Mesothelial cell of epicardium (in vitro differentiated cells): ENCODE measurements at regions not wholly inside any gene's neighbourhood (a gene's known extent, or its start where the extent isn't known, plus 50 kb on each side); places are given as distances from the start of the nearest gene placed in this dataset.

Experiments used
- DNase-seq, 2 experiments: peaks; one replicate each; pipeline ENCODE4 v3.0.0; 2021; ENCODE audit warnings: low spot score in 2 of 2; ENCODE audit not compliant: unreplicated experiment in 2 of 2
- H3K27ac Mint-ChIP-seq: 2 replicates; pipeline ENCODE4 v1.8.0; 2021; ENCODE audit warnings: mixed read lengths
- H3K27me3 Mint-ChIP-seq: 2 replicates; pipeline ENCODE4 v1.8.0; 2021; ENCODE audit warnings: low read depth, mixed read lengths
- H3K36me3 Mint-ChIP-seq: 2 replicates; pipeline ENCODE4 v1.8.0; 2021; ENCODE audit warnings: mixed read lengths
- H3K4me1 Mint-ChIP-seq: 2 replicates; pipeline ENCODE4 v1.8.0; 2021; ENCODE audit warnings: mixed read lengths
- H3K4me3 Mint-ChIP-seq: 2 replicates; pipeline ENCODE4 v1.8.0; 2021; ENCODE audit warnings: mild to moderate bottlenecking, moderate library complexity, mixed read lengths
- H3K9me3 Mint-ChIP-seq: 2 replicates; pipeline ENCODE4 v1.8.0; 2021; ENCODE audit warnings: mixed read lengths
- CTCF ChIP-seq: fragments of 200-600 bp; sonication (generic); IDR thresholded peaks from one replicate; pipeline ENCODE4 v1.5.0; 2021; ENCODE audit warnings: antibody characterized with exemption; ENCODE audit not compliant: unreplicated experiment

DNA sequence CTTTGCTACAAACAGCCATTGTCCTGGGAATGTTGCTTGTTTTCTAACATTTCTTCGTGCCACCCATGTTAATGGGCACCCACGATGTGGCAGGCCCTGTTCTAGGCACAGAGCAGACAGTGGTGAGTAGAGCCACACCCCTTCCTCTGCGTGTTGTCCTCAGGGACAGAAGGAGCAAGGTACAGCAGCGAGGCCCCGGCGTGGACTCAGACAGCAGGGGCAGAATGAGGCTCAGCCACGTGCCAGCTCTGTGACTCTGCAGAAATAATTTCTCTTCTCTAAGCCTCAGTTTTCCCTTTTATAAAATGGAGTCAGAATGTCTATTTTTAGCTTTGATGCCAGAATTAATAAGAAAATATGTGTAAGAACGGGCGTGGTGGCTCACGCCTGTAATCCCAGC is 401.7 kb downstream of the TSN start:
- Mint-ChIP-seq H3K9me3 (no peaks in the 10 kb centered on the region), H3K27ac (no peak overlapping the region), H3K4me3 (no peak overlapping the region), H3K36me3 (no peaks in the 10 kb centered on the region), H3K27me3 (peaks cover 53% of the 10 kb centered on the region), H3K4me1 (no peaks in the 10 kb centered on the region)
- no peak for TF ChIP-seq CTCF
- DNase-seq, result no peak

DNA sequence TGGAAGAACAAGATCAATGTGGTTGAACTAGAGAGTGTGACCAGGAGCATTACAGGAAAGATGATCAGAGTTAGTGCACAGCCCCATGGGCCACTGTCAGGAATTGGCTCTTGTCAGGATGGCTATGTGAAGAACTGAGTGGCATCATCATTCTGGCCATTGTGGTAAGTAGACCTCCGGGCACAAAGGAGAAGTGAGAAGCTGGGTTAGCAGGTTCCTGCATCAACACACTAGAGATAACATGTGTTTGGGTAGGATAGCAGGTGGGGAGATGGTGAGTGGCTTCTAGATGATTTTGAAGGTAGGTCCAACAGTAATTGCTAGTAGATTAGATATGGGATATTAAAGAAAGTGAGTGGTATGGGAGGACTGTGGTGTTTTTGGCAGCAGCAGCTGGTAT is 408.2 kb downstream of the TSN start:
- H3K9me3 Mint-ChIP-seq, result no peaks in the 10 kb centered on the region
- H3K36me3 Mint-ChIP-seq, result no peaks in the 10 kb centered on the region
- peaks cover 29% of the 10 kb centered on the region for H3K27me3 Mint-ChIP-seq
- TF ChIP-seq CTCF, result no peak
- no peak for DNase-seq
- no peak overlapping the region for H3K4me3 Mint-ChIP-seq
- no peak overlapping the region for H3K27ac Mint-ChIP-seq
- peaks cover 3% of the 10 kb centered on the region for H3K4me1 Mint-ChIP-seq

DNA sequence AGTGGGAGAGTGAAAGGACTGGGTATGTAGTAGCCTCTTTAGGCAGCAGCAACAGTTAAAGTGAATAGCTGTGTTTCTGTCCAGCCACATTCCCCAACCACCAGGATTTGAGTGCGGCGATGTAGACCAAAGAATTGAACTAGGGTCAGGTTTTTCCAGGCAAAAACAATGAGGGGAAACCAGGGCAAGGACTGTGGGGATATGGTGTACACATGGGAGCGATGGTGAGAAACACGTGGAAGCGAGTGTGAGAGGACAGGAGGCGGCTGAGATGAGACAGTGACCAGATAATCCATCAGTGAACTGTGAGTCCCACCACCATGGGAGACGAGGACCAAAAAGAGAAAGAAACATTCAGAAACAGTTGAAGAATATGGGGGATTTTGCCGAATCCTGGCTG is 409.5 kb downstream of the TSN start:
- Mint-ChIP-seq H3K27ac (no peak overlapping the region), H3K27me3 (peaks cover 27% of the 10 kb centered on the region), H3K4me3 (no peak overlapping the region), H3K9me3 (no peaks in the 10 kb centered on the region), H3K36me3 (no peaks in the 10 kb centered on the region), H3K4me1 (peaks cover 3% of the 10 kb centered on the region)
- TF ChIP-seq CTCF, result no peak
- no peak for DNase-seq

- Mint-ChIP-seq H3K9me3 (no peaks in the 10 kb centered on the region), H3K4me3 (no peak overlapping the region), H3K36me3 (no peaks in the 10 kb centered on the region), H3K27me3 (peaks cover 33% of the 10 kb centered on the region), H3K4me1 (peaks cover 3% of the 10 kb centered on the region), H3K27ac (no peak overlapping the region)
- no peak for TF ChIP-seq CTCF
- DNase-seq, result no peak
These were observed 411.4 kb downstream of the TSN start for GRCh38 chr2:122166820-122167219.

GRCh38 chr2:122167515-122167914 is 412.1 kb downstream of the TSN start:
- Mint-ChIP-seq H3K4me1 (peaks cover 3% of the 10 kb centered on the region), H3K4me3 (no peak overlapping the region), H3K27ac (no peak overlapping the region), H3K36me3 (no peaks in the 10 kb centered on the region), H3K9me3 (no peaks in the 10 kb centered on the region), H3K27me3 (peaks cover 32% of the 10 kb centered on the region)
- DNase-seq, result no peak
- TF ChIP-seq CTCF, result no peak

DNA sequence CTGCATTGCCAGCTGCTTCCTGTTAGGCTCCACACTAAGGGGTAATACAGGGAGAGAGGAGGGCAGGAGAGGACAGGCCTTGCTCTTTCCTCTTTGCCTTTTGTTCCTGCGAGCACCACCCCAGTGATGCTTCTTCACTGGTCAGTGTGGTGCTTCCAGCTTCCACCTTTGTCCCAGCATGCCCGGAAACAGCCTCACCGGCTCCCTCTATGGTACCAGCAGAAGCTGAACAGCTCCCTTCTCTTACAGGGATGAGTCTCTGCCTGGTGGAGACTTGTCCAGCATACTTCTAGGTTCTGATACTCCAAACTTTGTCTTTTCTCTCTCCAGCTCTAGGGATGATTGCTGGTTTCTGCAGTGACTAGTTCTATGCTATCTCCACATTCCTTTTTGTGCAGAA is 413.3 kb downstream of the TSN start:
- Mint-ChIP-seq H3K27ac (no peak overlapping the region), H3K36me3 (no peaks in the 10 kb centered on the region), H3K4me1 (peaks cover 3% of the 10 kb centered on the region), H3K4me3 (no peak overlapping the region), H3K9me3 (no peaks in the 10 kb centered on the region), H3K27me3 (peaks cover 41% of the 10 kb centered on the region)
- no peak for TF ChIP-seq CTCF
- no peak for DNase-seq
